Fibroblast of mammary gland (primary cell): ENCODE measurements at regions not wholly inside any gene's neighbourhood (a gene's known extent, or its start where the extent isn't known, plus 50 kb on each side); places are given as distances from the start of the nearest gene placed in this dataset.

Experiments
- DNase-seq: peaks from one replicate; pipeline ENCODE4 v3.0.0-alpha.2; 2010; ENCODE audit warnings: low read depth
- H3K4me3 ChIP-seq: 2 replicates; pipeline ENCODE4 v1.5.1; 2011; ENCODE audit warnings: low read depth, mild to moderate bottlenecking, low read length, moderate library complexity; ENCODE audit not compliant: control insufficient read depth
- TF ChIP-seq, protein P1 (sequence below): conservative IDR thresholded peaks from 2 replicates; pipeline ENCODE4 v1.5.1; 2011; ENCODE audit warnings: low read depth, low read length, inconsistent platforms; ENCODE audit not compliant: control insufficient read depth, insufficient read depth

DNA sequence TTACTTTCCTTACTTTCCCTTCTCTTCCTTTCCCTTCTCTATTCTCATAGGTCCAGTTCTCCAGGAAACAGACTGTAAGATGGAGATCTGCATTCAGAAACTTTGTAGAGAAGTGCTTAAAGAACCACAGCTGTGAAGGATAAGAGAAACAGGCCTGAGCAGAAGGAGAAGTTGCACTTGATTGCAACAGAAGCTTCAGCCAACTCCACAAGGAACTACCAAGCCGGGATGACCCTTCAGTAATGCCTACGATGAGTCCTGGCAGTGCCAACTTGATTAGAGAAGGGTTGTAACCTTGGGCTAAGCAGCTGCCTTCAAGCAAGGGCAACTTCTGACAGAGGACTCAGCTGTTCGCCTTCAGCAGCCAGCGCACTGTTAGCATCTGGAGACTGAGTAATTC is 413.3 kb upstream of the RASGEF1B start:
- no peak for DNase-seq
- H3K4me3 ChIP-seq, result no peak overlapping the region
- TF ChIP-seq, protein P1, sequence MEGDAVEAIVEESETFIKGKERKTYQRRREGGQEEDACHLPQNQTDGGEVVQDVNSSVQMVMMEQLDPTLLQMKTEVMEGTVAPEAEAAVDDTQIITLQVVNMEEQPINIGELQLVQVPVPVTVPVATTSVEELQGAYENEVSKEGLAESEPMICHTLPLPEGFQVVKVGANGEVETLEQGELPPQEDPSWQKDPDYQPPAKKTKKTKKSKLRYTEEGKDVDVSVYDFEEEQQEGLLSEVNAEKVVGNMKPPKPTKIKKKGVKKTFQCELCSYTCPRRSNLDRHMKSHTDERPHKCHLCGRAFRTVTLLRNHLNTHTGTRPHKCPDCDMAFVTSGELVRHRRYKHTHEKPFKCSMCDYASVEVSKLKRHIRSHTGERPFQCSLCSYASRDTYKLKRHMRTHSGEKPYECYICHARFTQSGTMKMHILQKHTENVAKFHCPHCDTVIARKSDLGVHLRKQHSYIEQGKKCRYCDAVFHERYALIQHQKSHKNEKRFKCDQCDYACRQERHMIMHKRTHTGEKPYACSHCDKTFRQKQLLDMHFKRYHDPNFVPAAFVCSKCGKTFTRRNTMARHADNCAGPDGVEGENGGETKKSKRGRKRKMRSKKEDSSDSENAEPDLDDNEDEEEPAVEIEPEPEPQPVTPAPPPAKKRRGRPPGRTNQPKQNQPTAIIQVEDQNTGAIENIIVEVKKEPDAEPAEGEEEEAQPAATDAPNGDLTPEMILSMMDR, result no peak

DNA sequence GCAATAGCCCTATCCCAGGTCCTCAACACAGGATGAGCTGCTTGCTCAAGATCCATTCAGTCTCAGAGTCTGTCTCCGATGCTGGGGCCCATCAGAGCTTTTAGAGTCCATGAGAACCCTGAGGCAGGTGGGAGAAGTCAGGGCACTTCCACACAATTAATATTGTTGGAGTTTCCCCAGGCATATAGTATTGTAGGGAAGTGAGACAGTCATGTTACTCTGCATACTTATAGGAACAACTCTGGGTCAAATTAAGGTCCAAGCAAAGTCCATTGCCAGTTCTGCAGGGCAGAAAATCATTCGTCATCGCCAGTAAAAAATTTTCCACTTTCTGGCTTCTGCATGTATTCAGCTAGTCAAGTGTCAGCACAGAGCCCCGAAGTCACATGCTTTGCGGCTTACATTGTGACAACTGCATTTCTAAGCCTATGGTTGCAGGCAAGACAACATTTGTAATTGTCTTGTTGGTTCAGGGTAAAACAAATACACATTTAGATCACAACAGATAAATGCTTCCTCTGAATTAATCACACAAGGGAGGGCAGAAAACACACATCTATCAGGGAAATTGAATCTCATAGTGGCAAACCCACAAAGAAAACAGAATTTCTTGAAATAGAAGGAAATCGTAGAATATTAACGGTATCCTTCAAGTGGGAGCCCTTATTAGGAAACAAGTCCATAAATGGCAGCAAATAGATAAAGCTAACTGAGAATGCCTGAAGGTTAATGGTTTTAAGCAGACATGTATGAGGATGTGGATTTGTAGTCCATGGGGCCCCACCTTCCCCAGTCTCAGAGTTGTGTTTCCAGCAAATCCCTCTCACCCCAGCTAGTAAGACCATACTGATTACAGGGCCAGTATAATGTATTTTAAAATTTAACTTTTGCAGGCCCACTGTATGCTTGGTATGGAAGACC is 412.1 kb upstream of the RASGEF1B start:
- no peak for DNase-seq
- TF ChIP-seq, protein P1, result no peak
- no peak overlapping the region for H3K4me3 ChIP-seq

DNA sequence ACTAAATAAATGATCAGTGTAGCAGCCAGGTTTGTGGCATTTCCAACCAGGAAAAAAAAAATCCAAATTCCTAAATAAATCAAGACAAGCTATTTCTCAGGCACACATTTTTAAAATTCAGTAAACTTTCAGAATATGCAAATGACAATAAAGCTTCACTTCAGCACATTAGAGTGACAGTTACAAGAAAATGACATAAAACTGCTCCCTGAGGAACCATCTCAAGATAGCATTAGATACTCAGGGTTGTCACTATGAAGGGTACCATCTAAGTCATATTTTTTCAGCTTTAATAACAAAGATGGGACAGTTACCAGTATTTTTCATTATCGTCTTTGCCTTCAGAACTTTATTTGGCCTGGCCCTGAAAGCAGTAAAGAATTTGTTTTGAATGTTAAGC is 411.3 kb upstream of the RASGEF1B start:
- TF ChIP-seq, protein P1, result no peak
- DNase-seq, result no peak
- H3K4me3 ChIP-seq, result no peak overlapping the region

DNA sequence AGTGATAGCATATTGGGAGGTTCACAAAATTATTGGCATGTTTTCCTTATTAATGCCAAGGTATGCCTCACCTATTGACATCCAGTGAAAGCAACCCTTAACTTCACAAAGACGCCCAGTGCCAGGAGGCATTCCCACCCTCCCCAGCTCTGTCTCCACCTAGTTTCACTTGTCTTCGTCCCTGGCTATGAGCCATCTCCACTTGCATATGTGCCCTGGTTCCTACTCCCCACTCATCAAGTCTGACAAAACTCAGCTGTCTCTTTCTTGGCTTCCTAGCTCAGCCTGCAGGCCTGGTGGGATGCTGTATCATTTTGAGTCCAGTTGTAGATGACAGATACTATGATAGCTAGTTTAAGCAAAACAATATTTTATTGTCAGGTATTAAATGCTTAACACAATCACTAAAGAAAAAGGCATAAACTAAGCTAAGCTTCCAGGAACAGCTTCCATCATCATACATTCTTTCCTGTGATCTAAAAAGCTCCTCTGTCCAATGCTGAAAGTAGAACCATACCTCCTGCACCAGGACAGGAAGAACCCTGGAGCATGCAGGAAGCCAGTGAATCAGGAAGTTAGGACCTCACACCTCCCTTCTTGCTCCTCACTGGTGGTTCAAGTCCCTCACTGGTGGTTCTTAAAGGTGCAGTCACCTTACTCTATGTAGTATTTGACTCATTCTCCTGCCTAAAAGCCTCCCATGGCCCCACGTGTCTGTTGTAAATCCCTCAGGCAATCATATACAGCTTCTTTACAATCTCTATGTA is 410.3 kb upstream of the RASGEF1B start:
- TF ChIP-seq, protein P1, result no peak

DNA sequence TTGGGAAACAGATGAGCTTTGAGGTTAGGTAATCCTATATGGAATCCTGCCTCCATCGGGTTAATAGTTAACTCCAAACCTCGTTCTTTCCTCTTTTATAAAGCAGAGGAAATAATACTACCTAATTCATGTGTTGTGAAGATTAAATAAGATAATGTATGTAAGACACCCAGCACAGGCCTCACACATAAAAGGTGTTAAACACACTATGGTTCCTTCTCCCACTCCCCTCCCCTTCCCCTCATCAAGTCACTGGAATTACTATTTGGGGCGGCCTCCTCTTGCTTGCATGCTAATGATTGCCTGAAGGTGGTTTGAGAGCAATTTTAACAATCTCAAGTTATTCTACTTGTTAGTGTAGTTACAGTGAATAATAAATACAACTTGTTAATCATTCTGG is 404.4 kb upstream of the RASGEF1B start:
- no peak for DNase-seq
- H3K4me3 ChIP-seq, result no peak overlapping the region
- TF ChIP-seq, protein P1, result no peak

More for the DNA sequence above, 410.3 kb upstream of the RASGEF1B start:
- DNase-seq, result no peak
- H3K4me3 ChIP-seq, result no peak overlapping the region

DNA sequence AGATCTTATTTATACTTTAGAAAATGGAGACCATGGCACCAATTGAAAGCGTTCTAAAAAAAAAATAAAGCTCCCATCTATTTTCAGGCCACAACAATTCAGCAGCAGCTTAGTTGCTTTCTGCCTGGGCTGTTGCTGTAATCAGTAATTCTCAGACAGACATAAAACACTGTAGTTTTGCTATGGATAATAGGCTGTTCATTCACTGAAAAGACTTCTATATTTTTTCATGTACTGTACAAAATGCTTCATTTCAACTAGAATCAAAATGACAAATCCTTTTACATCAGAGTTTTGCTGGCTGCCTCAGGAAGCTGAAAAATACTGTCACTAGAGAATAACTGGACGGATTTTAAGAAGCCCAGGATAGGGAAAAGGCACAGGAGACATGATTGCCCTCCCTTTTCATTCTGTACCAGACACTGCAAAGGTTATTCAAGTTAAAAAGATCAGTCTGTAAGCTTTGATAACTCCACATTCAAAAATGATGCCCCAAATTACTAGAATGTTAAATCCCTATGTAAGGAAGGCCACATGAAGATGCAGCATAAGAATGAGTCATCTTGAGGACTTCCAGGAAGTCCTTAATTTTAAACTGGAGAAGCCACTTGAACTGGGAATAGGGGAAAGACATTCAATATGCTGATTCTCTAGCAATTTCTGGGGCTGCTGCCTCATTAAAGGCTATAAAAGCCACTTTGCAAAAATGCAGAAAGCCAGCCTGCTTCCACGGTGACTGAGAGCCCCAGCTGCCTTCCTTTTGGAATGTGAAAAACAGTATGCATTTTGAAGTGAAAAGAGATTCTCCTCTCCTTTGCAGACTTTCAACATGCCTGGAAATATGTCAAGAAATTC is 403.2 kb upstream of the RASGEF1B start:
- TF ChIP-seq, protein P1, result no peak
- no peak for DNase-seq
- H3K4me3 ChIP-seq, result no peak overlapping the region
